Thymus (tissue), 11 donors: ENCODE measurements at regions not wholly inside any gene's neighbourhood (a gene's known extent, or its start where the extent isn't known, plus 50 kb on each side); places are given as distances from the start of the nearest gene placed in this dataset.
A peak's percentile ranks its signal among the peaks of the same experiment; 100 is the strongest.
"Not testable (repeated sequence)": the region's sequence is repeated elsewhere in the genome, so short reads cannot be mapped to it uniquely, and the experiment has no call there.

Source experiments
- DNase-seq, 9 donors: peaks; one replicate each; pipeline ENCODE4 v3.0.0-alpha.2; 2013; ENCODE audit warnings: low spot score in 9 of 9, low read depth in 6 of 9, missing footprints in 1 of 9
- H3K27ac ChIP-seq, 2 donors: one replicate each; pipeline ENCODE4 v1.5.1; 2013; ENCODE audit warnings: control low read depth in 1 of 2, low read depth in 1 of 2, low read length in 1 of 2, mild to moderate bottlenecking in 1 of 2, moderate library complexity in 1 of 2
- H3K27me3 ChIP-seq, 2 donors: one replicate each; pipeline ENCODE4 v1.5.1; 2013; ENCODE audit warnings: low read length in 1 of 2; ENCODE audit not compliant: control insufficient read depth in 2 of 2, insufficient read depth in 1 of 2
- H3K36me3 ChIP-seq, 2 donors: one replicate each; pipeline ENCODE4 v1.5.1; 2013; ENCODE audit warnings: low read length in 1 of 2, mild to moderate bottlenecking in 1 of 2, moderate library complexity in 1 of 2; ENCODE audit not compliant: control insufficient read depth in 2 of 2, insufficient read depth in 2 of 2
- H3K4me1 ChIP-seq, 2 donors: one replicate each; pipeline ENCODE4 v1.5.1; 2013; ENCODE audit warnings: low read length in 2 of 2; ENCODE audit not compliant: control insufficient read depth in 2 of 2, insufficient read depth in 2 of 2
- H3K4me3 ChIP-seq, 2 donors: one replicate each; pipeline ENCODE4 v1.5.1; 2013; ENCODE audit warnings: low read length in 2 of 2, control low read depth in 1 of 2, mild to moderate bottlenecking in 1 of 2
- H3K9me3 ChIP-seq, 2 donors: one replicate each; pipeline ENCODE4 v1.5.1; 2013; ENCODE audit warnings: low read length in 1 of 2, mild to moderate bottlenecking in 1 of 2; ENCODE audit not compliant: control insufficient read depth in 2 of 2, insufficient read depth in 1 of 2
- WGBS: extraction: QIAGEN DNeasy Blood & Tissue Kit; methylation state at CpG from one replicate; pipeline ENCODE4 v1.1.7; 2013; 5-methylcytosine and 5-hydroxymethylcytosine counted together
- donor health status: healthy.

DNA sequence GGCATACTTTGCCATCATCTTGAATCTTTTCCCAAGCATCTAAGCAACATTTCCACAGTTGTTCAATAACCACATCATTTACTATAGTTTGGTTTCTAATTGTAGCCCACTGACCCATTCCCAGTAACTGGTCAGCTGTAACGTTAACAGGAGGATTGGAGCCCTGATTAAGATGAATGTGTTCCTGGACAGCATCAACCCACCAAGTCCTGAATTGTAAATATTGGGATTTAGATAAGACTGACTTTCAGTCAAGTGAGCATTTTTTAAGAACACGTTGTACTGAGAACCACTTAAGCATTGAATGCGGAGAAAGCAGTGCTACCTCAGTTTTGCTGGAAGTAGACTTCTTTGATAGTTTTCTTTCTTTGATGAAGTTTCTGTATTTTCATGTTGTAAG lies 53.3 kb upstream of the ARL4D start:
- 96% methylated on average over 3 of the region's 3 CpGs for WGBS
- DNase-seq, H3K36me3 ChIP-seq, H3K4me3 ChIP-seq, H3K27ac ChIP-seq, H3K4me1 ChIP-seq, H3K27me3 ChIP-seq: not testable (repeated sequence)
- peaks cover 19 to 30% of the 10 kb centered on the region in 2 donors for H3K9me3 ChIP-seq

DNA sequence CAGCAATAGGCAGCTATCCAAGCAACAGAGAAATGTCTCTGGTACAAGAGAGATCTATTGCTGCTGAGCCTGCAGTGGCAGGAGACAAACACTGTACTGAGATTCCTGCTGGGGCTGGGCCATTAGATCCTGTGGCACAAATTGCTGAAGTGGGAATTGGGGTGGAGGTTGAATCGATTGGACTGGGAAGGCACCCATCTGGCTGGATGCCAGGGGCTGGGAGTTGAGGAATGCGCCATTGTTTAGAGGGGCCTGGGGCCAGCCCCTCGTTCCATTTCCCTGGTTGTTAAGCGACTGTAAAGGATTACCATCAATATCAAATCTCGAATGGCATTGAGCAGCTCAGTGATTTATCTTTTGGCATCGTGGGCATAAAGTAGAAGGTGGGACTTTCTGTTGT lies 54.1 kb upstream of the ARL4D start:
- Histone ChIP-seq H3K9me3 (peaks cover 17 to 27% of the 10 kb centered on the region in 2 donors), H3K27ac (no peak overlapping the region), H3K27me3 (no peaks in the 10 kb centered on the region), H3K4me1 (no peaks in the 10 kb centered on the region), H3K36me3 (no peaks in the 10 kb centered on the region), H3K4me3 (no peak overlapping the region)
- WGBS: 93% methylated on average over 6 of the region's 6 CpGs
- no peak for DNase-seq

DNA sequence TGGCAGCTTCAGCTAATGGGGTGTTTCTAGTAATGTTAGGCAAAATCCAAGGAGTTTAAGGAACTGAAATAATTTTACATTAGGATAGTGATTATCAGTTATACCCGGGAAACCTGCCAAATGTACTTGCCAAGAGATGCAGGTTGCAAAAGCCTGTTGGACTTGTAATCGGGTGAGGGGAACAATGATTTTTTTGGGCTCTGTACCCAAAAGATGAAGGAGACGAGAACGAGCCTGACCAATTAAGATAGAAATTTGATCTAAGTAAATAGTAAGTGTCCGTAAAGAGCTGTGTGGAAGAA lies 56.3 kb upstream of the ARL4D start:
- Histone ChIP-seq H3K27me3 (no peaks in the 10 kb centered on the region), H3K9me3 (peaks cover 6 to 8% of the 10 kb centered on the region in 2 donors), H3K4me1 (no peaks in the 10 kb centered on the region), H3K27ac (no peak overlapping the region), H3K36me3 (no peaks in the 10 kb centered on the region), H3K4me3 (no peak overlapping the region)
- WGBS: 92% methylated on average over 5 of the region's 5 CpGs
- no peak for DNase-seq

DNA sequence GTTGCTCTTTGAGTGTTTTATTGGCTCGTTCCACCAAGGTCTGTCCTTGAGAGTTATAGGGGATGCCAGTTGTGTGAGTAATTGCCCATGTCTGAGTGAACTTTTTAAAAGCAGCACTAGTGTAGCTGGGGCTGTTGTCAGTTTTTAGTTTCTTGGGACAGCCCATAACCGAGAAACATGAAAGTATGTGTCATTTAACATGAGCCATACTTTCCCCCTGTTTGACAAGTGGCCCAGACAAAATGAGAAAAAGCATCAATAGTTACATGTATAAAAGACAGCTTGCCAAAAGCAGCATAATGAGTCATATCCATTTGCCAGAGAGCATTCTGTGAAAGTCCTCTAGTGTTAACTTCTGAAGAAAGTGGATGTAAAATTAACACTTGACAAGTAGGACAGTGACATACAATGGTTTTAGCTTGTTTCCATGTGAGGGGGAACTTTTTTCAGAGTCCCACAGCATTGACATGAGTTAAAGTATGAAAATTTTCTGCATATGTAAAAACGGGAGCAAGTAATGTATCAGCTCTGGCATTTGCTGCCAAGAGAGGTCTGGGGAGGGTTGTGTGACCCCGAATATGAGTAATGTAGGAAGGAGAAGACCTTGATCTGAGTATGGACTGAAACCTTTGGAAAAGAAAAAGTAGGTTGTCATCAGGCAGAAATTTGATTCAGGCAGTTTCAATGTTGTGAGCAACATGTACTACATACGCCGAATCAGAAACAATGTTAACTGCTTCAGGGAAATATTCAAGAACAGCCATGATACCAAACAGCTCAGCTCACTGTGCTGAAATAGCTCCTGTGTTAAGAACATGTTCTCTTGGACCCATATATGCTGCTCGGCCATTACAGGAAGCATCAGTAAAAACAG lies 56.8 kb upstream of the ARL4D start:
- Histone ChIP-seq H3K36me3 (no peaks in the 10 kb centered on the region), H3K27ac (no peak overlapping the region), H3K4me3 (no peak overlapping the region), H3K9me3 (peaks cover 1 to 2% of the 10 kb centered on the region in 2 donors), H3K4me1 (no peaks in the 10 kb centered on the region), H3K27me3 (no peaks in the 10 kb centered on the region)
- WGBS: 83% methylated on average over 7 of the region's 7 CpGs
- DNase-seq: no peak

DNA sequence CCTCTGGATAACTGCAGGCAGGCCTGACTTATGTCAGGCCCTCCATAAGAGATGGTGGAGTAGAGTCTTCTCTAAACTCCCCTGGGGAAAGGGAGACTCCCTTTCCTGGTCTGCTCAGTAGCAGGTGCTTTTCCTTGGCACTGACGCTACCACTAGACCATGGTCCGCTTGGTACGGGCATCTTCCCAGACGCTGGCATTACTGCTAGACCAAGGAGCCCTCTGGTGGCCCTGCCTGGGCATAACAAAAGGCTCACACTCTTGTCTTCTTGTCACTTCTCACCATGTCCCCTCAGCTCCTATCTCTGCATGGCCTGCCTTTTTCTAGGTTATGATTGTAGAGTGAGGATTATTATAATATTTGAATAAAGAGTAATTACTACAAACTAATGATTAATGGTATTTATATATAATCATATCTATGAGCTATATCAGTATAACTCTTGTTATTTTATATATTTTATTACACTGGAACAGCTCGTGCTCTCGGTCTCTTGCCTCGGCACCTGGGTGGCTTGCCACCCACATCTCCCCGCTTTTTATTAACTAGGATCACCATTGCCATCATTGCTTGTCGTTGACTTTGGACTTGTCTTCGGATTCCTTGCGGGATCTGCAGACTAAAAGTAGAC lies 59.8 kb upstream of the ARL4D start:
- H3K4me3 ChIP-seq: no peak overlapping the region
- no peaks in the 10 kb centered on the region for H3K27me3 ChIP-seq
- no peaks in the 10 kb centered on the region for H3K9me3 ChIP-seq
- WGBS: 64% methylated on average over 11 of the region's 11 CpGs
- no peaks in the 10 kb centered on the region for H3K36me3 ChIP-seq
- peak in 3 of 9 donors; percentile 36 to 69 (median 50) for DNase-seq
- H3K27ac ChIP-seq: no peak overlapping the region
- H3K4me1 ChIP-seq: peaks cover 0 to 5% of the 10 kb centered on the region in 2 donors

DNA sequence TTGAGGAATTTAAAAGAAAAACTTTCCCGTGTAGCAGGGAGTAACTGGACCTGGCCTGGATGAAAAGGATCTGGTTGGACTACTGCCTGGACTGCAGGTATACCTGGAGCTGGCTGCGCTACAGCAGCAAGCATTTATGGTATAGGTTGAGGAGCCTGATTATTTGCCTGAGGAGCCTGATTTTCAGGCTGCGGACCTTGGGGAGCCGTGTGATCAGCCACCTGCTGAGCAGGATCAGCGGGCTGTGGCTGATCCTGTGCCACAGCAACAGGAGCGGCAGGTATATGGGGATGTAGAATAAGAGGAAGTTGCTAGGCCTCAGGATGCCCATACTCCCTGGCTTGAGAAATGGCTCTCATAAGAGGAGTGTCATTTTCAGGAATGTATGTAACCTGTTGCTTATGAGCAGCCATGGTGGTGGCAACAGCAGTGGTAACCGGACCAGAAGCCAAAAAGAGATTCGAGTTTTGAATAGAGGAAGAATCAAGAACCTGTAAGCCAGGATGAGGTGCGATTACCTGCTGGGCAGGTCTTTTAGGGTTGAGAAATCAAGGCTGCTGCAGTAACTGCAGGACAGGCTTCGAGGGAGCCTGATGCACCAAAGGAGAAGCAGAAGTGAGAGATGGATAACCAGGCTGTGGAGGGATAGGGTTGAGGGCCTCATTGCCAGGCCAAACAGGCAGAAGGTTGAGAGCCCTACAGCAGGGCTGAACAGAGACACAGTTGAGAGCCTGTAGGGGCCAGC lies 60.9 kb upstream of the ARL4D start:
- DNase-seq: no peak
- Histone ChIP-seq H3K36me3 (no peaks in the 10 kb centered on the region), H3K27me3 (no peaks in the 10 kb centered on the region), H3K4me3 (no peak overlapping the region), H3K27ac (no peak overlapping the region), H3K4me1 (peaks cover 0 to 9% of the 10 kb centered on the region in 2 donors), H3K9me3 (no peaks in the 10 kb centered on the region)
- 94% methylated on average over 10 of the region's 10 CpGs for WGBS

DNA sequence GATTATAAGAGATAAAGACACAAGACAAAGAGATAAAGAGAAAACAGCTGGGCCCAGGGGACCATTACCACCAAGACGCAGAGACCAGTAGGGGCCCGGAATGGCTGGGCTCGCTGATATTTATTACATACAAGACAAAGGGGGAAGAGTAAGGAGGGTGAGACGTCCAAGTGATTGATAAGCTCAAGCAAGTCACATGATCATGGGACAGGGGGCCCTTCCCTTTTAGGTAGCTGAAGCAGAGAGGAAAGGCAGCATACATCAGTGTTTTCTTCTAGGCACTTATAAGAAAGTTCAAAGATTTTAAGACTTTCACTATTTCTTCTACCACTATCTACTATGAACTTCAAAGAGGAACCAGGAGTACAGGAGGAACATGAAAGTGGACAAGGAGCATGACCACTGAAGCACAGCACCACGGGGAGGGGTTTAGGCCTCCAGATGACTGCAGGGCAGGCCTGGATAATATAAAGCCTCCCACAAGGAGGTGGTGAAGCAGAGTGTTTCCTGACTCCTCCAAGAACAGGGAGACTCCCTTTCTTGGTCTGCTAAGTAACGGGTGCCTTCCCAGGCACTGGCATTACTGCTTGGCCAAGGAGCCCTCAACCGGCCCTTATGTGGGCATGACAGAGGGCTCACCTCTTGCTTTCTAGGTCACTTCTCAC lies 63.9 kb upstream of the ARL4D start:
- no peak for DNase-seq
- no peak overlapping the region for H3K27ac ChIP-seq
- H3K9me3 ChIP-seq: no peaks in the 10 kb centered on the region
- H3K36me3 ChIP-seq: no peaks in the 10 kb centered on the region
- H3K4me3 ChIP-seq: no peak overlapping the region
- WGBS: 68% methylated on average over 7 of the region's 7 CpGs
- no peaks in the 10 kb centered on the region for H3K27me3 ChIP-seq
- peaks cover 0 to 9% of the 10 kb centered on the region in 2 donors for H3K4me1 ChIP-seq

DNA sequence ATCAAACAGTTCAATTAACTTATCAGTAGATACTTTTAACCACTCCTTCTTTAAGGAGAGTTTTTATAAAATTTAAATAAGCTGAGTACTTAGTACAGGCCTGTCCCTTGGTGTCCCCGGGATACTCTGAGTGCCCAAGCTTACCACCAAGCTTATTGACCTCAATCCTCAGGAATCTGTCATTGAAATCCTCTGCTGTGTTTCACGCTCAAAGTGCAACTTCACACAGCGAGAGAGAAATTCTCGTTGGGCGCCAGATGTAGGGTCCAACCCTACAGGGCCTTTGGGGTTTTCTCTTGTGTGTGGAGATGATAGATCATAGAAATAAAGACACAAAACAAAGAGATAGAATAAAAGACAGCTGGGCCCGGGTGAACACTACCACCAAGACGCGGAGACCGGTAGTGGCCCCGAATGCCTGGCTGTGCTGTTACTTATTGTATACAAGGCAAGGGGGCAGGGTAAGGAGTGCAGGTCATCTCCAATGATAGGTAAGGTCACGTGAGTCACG lies 65.3 kb upstream of the ARL4D start:
- no peaks in the 10 kb centered on the region for H3K27me3 ChIP-seq
- WGBS: 94% methylated on average over 12 of the region's 12 CpGs
- no peaks in the 10 kb centered on the region for H3K9me3 ChIP-seq
- H3K4me1 ChIP-seq: peaks cover 0 to 12% of the 10 kb centered on the region in 2 donors
- no peak for DNase-seq
- no peak overlapping the region for H3K27ac ChIP-seq
- H3K36me3 ChIP-seq: no peaks in the 10 kb centered on the region
- H3K4me3 ChIP-seq: no peak overlapping the region
